ENCODE measurements at regions not wholly inside any gene's neighbourhood (a gene's known extent, or its start where the extent isn't known, plus 50 kb on each side); places are given as distances from the start of the nearest gene placed in this dataset.

DNA sequence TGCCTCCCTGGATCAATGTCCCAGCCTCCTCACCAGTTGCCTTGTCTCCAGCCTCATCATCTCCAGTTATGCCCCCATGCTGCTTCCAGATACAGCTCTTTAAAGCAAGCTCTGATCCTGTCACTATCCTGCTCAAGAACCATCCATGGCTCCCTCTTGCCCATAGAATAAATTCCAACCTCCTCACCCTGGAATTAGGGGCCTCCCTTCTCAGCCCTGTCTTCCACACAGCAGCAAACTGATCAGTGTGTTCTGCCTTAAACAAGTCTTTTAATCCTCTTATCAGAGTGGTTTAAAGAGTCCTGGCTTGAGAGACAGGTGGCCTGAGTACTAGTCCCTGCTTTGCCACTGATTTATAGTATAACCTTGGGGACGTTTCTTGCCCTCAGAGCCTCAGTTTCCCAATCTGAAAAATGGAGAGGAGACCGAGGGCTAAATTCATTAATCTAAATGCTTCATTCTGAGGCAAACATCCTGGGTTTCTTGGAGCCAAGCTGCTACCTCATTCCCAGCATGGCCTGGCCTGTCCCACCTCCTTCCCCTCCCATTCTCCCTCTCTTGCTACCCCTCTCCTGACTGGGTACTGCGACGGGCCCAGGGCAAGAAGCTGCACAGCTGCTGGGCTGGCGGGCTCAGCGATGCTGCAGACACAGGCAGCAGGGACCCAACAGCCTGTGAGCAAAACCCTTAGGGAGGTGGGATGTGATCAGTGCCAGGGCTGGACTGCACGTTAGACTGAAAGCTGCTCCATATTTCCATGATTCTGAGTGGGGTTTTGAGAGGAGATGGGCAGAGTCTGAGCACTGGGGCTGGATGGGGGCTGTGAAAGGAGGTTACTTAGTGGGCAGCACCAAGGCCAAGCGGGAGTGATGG, 221.4 kb downstream of the PTPRU start:
- no peak overlapping the region for H3K9ac ChIP-seq (ENCODE audit: low read length)
- no peaks in the 10 kb centered on the region for H3K9me3 ChIP-seq (ENCODE audit: low read length)
- no peaks in the 10 kb centered on the region for H3K27me3 ChIP-seq (ENCODE audit: control insufficient read depth in 1 of 2, insufficient read depth in 2 of 2, low read length in 2 of 2)
- no peak overlapping the region for H3K27ac ChIP-seq (ENCODE audit: low read depth, low read length)
- no peaks in the 10 kb centered on the region for H3K36me3 ChIP-seq (ENCODE audit: insufficient read depth, low read length)
- H3K4me3 ChIP-seq (ENCODE audit: low read depth in 1 of 2, low read length in 2 of 2): no peak overlapping the region
- no peaks in the 10 kb centered on the region for H3K4me1 ChIP-seq (ENCODE audit: insufficient read depth, low read length)

DNA sequence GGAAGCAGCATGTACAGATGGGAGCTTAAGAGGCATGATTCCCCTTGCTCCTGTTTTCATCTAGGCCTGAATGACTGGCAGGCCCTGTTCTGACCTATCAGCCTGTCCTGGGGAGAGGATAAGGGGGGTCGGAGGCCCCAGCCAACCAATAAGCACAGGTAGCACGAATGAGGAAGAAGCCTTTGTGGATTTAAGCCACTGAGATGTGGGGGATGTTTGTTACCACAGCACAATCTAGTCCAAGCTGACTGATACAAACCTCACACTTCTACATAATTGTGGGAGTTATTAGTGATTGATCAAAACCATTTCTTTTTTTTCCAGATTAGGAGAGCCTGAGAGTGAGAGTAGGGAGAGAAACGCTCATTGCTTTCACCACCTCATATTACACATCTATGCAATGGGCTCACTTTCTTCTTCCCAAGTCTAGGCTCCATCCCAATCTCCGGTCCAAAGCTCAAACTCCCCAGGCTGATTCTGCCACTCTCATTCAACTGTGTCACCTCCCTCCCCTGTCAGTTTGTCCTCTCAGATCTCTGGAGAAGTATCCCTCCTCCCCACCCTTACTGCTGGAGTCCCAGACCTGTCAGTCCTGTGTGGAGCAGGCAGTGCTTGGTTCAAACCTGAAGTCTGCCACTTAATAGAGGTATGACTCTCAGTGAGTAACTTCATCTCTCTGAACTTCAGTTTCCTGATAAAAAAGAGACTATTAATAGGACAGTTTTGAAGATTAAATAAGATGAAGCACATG, 220.5 kb downstream of the PTPRU start:
- H3K9me3 ChIP-seq (ENCODE audit: low read length): no peaks in the 10 kb centered on the region
- H3K27me3 ChIP-seq (ENCODE audit: control insufficient read depth in 1 of 2, insufficient read depth in 2 of 2, low read length in 2 of 2): no peaks in the 10 kb centered on the region
- no peak overlapping the region for H3K9ac ChIP-seq (ENCODE audit: low read length)
- H3K36me3 ChIP-seq (ENCODE audit: insufficient read depth, low read length): no peaks in the 10 kb centered on the region
- no peaks in the 10 kb centered on the region for H3K4me1 ChIP-seq (ENCODE audit: insufficient read depth, low read length)
- H3K4me3 ChIP-seq (ENCODE audit: low read depth in 1 of 2, low read length in 2 of 2): no peak overlapping the region
- H3K27ac ChIP-seq (ENCODE audit: low read depth, low read length): no peak overlapping the region

DNA sequence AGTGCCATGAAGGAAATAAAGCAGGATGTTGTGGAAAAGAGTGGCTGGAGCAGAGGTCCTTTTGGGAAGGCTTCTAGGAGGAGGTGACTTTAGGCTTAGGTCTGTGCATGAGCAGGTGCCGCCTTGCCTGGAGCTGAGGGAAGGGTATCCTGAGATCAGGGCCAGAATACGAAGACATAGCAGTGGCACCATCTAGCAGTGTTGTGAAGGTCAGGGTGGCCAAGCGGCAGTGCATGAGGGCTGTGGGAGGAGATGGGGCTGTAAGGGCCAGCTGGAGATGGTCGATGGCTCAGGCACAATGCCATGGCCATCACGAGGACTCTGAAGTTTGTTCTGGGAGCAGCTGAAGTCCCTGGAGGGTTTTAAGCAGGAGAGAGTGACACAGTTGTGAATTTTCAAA, 219.5 kb downstream of the PTPRU start:
- H3K9me3 ChIP-seq (ENCODE audit: low read length): no peaks in the 10 kb centered on the region
- no peaks in the 10 kb centered on the region for H3K27me3 ChIP-seq (ENCODE audit: control insufficient read depth in 1 of 2, insufficient read depth in 2 of 2, low read length in 2 of 2)
- H3K36me3 ChIP-seq (ENCODE audit: insufficient read depth, low read length): no peaks in the 10 kb centered on the region
- no peaks in the 10 kb centered on the region for H3K4me1 ChIP-seq (ENCODE audit: insufficient read depth, low read length)
- no peak overlapping the region for H3K9ac ChIP-seq (ENCODE audit: low read length)
- no peak overlapping the region for H3K4me3 ChIP-seq (ENCODE audit: low read depth in 1 of 2, low read length in 2 of 2)
- no peak overlapping the region for H3K27ac ChIP-seq (ENCODE audit: low read depth, low read length)

DNA sequence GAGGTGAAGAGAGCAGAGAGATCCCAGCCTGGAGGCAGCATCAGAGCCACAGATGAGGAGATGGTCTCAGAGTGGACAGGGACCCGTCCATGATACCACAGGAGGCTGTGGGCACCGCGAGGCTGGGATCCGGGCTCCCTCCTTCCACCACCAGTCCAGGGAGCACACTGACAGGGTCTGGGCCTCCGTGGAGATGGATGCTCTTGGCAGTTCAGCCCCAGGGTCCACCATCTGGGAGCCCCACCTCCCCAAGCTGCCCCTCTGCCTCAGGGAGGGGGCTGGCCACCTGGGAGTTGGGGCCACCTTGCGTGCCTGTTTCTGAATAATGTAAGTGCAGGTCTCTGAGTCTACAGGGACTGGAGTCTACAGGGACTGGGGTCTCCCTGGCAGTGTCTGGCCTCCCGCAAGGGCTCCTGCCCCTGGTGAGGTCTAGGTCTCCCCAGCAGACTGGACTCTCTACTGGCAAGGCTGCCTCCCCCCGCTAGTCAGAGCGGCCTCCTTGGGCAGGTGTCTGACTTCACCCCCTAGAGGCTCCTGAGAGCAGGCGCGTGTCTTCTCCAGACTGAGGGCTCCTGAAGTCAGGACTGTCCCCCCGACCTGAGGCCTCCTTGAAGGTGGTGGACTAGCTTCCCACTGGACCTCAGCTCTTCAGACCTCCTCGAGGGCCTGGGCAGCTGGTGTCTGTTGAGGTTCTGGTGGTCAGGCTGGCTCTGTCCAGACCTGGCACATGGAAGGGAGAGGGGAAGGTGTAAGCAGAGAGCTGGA, 218.5 kb downstream of the PTPRU start:
- Histone ChIP-seq H3K27me3 (ENCODE audit: control insufficient read depth in 1 of 2, insufficient read depth in 2 of 2, low read length in 2 of 2) (no peaks in the 10 kb centered on the region), H3K27ac (ENCODE audit: low read depth, low read length) (no peak overlapping the region)

DNA sequence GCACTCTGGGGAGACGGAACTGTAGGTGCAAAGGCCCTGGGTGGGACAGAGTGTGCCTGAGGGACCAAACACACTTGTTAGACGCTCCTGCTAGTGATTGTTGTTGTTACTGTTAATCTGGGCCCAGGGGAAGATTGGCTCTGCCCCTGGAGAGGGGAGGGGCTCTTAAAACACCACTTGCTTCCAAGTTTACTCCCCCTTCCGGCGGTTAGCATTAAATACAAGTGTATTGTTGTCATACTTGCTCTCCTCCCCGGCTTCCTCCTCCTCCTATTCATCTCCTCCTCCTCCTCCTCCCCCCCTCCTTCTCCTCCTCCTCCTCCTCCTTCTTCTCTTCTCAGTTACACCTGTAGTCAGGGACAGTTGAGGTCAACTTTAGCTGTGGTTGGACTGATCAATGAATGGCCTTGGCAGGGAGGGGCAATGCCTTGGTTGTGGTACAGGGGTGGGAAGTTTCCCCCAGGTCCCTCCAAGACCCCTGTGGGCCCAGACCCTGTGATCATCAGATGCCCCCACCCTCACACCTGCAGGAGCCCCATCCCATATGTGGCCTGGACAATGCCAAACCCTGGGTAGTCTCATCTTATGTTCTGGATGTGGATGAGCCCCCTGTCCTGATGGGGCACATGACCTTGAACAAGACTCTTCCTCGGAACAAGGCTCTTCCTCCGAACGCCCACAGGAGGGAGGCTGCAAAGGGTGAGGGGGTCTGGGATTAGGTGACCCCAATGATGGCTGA, 217.3 kb downstream of the PTPRU start:
- H3K27ac ChIP-seq (ENCODE audit: low read depth, low read length): no peak overlapping the region
- no peak overlapping the region for H3K4me3 ChIP-seq (ENCODE audit: low read depth in 1 of 2, low read length in 2 of 2)
- no peaks in the 10 kb centered on the region for H3K9me3 ChIP-seq (ENCODE audit: low read length)
- no peaks in the 10 kb centered on the region for H3K4me1 ChIP-seq (ENCODE audit: insufficient read depth, low read length)
- H3K36me3 ChIP-seq (ENCODE audit: insufficient read depth, low read length): no peaks in the 10 kb centered on the region
- no peak overlapping the region for H3K9ac ChIP-seq (ENCODE audit: low read length)
- H3K27me3 ChIP-seq (ENCODE audit: control insufficient read depth in 1 of 2, insufficient read depth in 2 of 2, low read length in 2 of 2): no peaks in the 10 kb centered on the region

More for the DNA sequence above, 218.5 kb downstream of the PTPRU start:
- Histone ChIP-seq H3K9me3 (ENCODE audit: low read length) (no peaks in the 10 kb centered on the region), H3K4me3 (ENCODE audit: low read depth in 1 of 2, low read length in 2 of 2) (no peak overlapping the region), H3K9ac (ENCODE audit: low read length) (no peak overlapping the region), H3K4me1 (ENCODE audit: insufficient read depth, low read length) (no peaks in the 10 kb centered on the region), H3K36me3 (ENCODE audit: insufficient read depth, low read length) (no peaks in the 10 kb centered on the region)

DNA sequence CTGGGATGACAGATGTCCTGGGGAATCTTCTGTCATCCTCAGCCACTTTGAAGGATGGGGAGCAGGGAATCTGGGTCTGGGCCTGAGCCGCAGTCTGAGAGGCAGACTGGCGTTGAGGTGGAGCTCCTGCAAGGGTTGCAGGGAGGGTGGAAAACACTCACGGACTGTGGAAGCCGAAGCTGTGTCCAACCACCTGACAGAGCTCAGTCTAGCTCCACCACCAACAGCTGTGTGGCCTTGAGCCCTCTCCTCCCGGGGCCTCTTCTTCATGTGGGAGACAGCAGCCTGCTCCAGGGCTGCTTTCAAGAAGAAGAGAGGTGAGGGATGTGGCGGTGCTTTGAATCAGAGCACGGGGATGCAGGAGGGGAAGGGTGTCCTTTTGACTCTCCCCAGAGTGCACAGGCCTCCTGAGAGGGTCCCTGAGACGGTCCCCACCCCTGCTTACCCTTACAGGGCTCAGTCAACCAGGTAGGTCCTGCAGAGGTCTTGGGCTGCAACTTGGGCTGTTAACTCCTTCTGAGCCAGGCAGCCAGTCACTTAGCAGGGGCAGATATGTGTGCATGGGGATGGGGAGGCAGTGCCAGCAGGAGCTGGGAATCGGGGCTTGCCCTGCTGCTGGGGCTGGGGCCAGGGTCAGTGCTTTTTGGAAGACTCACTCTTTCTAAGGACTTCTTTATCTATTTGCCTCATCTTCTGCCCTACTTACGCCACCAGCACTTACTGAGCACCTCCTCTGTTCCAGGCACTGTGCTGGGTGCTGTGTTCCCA, 216.3 kb downstream of the PTPRU start:
- Histone ChIP-seq H3K36me3 (ENCODE audit: insufficient read depth, low read length) (no peaks in the 10 kb centered on the region), H3K9me3 (ENCODE audit: low read length) (no peaks in the 10 kb centered on the region), H3K4me1 (ENCODE audit: insufficient read depth, low read length) (no peaks in the 10 kb centered on the region)

DNA sequence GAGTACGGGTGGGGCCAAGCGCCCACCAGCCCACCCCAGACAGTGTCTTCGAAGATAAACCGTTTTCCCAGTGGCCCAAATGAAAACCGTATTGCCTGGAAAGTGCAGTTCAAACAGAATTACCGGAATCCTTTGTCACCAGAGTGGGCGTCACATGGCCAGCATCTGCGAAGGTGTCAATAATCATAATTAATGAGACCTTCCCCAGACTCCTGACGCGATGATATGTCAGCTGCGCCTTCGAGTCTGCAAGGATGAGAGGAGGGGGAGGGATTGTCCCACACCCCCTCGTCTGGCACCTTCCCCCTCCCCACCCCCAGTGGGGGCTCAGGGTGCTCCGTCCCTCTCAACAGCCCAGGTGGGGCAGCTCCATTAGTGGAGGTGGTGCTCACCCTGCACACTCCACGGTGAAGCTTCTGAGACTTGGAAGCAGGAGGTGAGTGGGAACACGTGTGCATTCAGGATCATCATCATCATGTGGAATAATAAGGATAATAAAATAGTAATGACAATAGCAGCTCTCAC, 215.1 kb downstream of the PTPRU start:
- H3K9ac ChIP-seq (ENCODE audit: low read length): no peak overlapping the region
- H3K36me3 ChIP-seq (ENCODE audit: insufficient read depth, low read length): no peaks in the 10 kb centered on the region
- no peaks in the 10 kb centered on the region for H3K4me1 ChIP-seq (ENCODE audit: insufficient read depth, low read length)
- H3K27me3 ChIP-seq (ENCODE audit: control insufficient read depth in 1 of 2, insufficient read depth in 2 of 2, low read length in 2 of 2): no peaks in the 10 kb centered on the region
- no peak overlapping the region for H3K4me3 ChIP-seq (ENCODE audit: low read depth in 1 of 2, low read length in 2 of 2)
- H3K9me3 ChIP-seq (ENCODE audit: low read length): no peaks in the 10 kb centered on the region
- no peak overlapping the region for H3K27ac ChIP-seq (ENCODE audit: low read depth, low read length)

More for the DNA sequence above, 216.3 kb downstream of the PTPRU start:
- H3K27me3 ChIP-seq (ENCODE audit: control insufficient read depth in 1 of 2, insufficient read depth in 2 of 2, low read length in 2 of 2): no peaks in the 10 kb centered on the region
- no peak overlapping the region for H3K4me3 ChIP-seq (ENCODE audit: low read depth in 1 of 2, low read length in 2 of 2)
- no peak overlapping the region for H3K9ac ChIP-seq (ENCODE audit: low read length)
- H3K27ac ChIP-seq (ENCODE audit: low read depth, low read length): no peak overlapping the region

DNA sequence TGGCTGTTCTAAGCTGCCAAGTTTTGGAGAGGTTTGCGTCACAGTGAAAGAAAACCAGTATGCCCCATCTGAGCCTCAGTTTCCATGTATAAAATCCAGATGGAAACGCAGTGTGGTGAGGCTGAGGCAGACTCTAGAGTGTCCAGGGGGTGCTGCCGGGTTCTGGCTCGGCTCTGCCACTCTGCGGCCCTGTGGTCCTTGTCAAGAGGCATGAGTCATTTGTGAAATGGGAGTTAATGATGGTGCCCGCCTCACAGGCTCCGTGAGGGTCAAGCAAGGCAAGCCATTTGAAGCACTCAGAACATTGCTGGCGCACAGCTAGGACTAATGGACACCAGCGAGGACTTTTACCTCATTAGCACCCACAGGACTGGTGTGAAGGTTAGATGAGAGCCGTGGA, 214.3 kb downstream of the PTPRU start:
- Histone ChIP-seq H3K9me3 (ENCODE audit: low read length) (no peaks in the 10 kb centered on the region), H3K4me3 (ENCODE audit: low read depth in 1 of 2, low read length in 2 of 2) (no peak overlapping the region), H3K4me1 (ENCODE audit: insufficient read depth, low read length) (no peaks in the 10 kb centered on the region), H3K9ac (ENCODE audit: low read length) (no peak overlapping the region), H3K27ac (ENCODE audit: low read depth, low read length) (no peak overlapping the region), H3K27me3 (ENCODE audit: control insufficient read depth in 1 of 2, insufficient read depth in 2 of 2, low read length in 2 of 2) (no peaks in the 10 kb centered on the region), H3K36me3 (ENCODE audit: insufficient read depth, low read length) (no peaks in the 10 kb centered on the region)

DNA sequence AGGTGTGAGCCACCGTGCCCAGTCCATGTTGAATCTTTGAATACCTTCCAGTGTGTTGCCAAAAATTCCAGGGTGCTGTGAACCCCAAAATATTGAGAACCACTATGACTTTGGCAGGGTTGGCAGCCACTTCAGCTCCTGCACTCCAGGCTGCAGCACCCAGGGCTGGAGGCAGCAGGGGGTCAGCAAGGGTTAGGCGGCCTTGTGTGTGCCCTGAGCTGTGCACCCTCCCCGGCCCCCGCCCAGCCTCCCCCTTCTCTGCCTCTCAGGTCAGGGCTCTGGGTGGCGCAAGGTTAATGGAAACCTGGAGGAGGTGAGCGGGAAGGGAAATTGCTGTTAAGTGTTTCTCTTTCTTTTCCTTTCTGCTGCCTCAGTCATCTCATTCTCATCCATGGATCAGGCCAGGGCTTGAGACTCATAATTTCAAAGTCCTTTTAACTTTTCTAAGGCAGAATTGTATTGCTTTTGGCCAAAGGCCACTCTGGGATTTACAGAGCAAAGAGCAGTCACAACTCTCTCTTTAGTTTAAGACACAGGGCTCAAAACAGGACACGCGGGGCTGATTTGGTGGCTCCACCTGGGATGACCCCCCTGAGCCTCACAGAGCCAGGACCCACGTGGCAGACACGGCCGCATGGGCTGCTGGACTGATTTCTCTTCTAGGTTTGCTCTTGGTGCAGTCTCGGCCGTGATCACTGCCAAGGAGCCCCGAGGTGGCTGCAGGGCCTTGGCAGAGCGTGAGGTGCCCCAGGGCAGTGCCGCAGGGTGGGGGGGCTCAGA, 212.3 kb downstream of the PTPRU start:
- Histone ChIP-seq H3K9ac (ENCODE audit: low read length) (no peak overlapping the region), H3K4me1 (ENCODE audit: insufficient read depth, low read length) (no peaks in the 10 kb centered on the region), H3K4me3 (ENCODE audit: low read depth in 1 of 2, low read length in 2 of 2) (no peak overlapping the region), H3K9me3 (ENCODE audit: low read length) (no peaks in the 10 kb centered on the region), H3K36me3 (ENCODE audit: insufficient read depth, low read length) (no peaks in the 10 kb centered on the region), H3K27ac (ENCODE audit: low read depth, low read length) (no peak overlapping the region), H3K27me3 (ENCODE audit: control insufficient read depth in 1 of 2, insufficient read depth in 2 of 2, low read length in 2 of 2) (no peaks in the 10 kb centered on the region)

DNA sequence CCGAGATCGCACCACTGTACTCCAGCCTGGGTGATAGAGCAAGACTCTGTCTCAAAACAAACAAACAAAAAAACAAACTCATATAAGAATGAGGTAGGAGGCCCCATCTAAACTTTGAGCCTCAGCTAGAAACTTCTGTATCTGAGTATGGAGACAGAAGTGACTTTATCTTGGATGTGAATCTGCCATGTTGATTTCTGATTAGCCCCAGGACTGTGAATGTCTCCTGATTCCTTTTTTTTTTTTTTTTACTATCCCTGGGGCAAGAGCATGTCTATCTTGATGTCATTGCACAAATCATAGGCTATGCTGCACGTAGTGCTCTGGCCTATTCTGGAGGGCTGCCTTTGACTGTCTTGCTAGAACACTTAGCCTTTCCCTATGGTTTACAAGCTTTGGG, 211.0 kb downstream of the PTPRU start:
- no peak overlapping the region for H3K4me3 ChIP-seq (ENCODE audit: low read depth in 1 of 2, low read length in 2 of 2)
- H3K27me3 ChIP-seq (ENCODE audit: control insufficient read depth in 1 of 2, insufficient read depth in 2 of 2, low read length in 2 of 2): no peaks in the 10 kb centered on the region
- no peak overlapping the region for H3K9ac ChIP-seq (ENCODE audit: low read length)
- H3K4me1 ChIP-seq (ENCODE audit: insufficient read depth, low read length): no peaks in the 10 kb centered on the region
- no peak overlapping the region for H3K27ac ChIP-seq (ENCODE audit: low read depth, low read length)
- H3K36me3 ChIP-seq (ENCODE audit: insufficient read depth, low read length): no peaks in the 10 kb centered on the region
- no peaks in the 10 kb centered on the region for H3K9me3 ChIP-seq (ENCODE audit: low read length)

All from muscle layer of colon (tissue), 2 donors.